Loucy (cell line): ENCODE measurements at regions not wholly inside any gene's neighbourhood (a gene's known extent, or its start where the extent isn't known, plus 50 kb on each side); places are given as distances from the start of the nearest gene placed in this dataset.
"Not testable (repeated sequence)": the region's sequence is repeated elsewhere in the genome, so short reads cannot be mapped to it uniquely, and the experiment has no call there.

ENCODE experiments used
- H2AFZ ChIP-seq: fragments of 200-600 bp; sonication (generic); 2 replicates; pipeline ENCODE4 v1.6.0; 2016; ENCODE audit warnings: antibody characterized with exemption, mild to moderate bottlenecking, low read length, moderate library complexity
- H3F3A ChIP-seq: fragments of 200-600 bp; 2 replicates; pipeline ENCODE4 v1.6.0; 2016; ENCODE audit warnings: antibody characterized with exemption, low read depth, mild to moderate bottlenecking
- H3K27me3 ChIP-seq: fragments of 200-600 bp; sonication (generic); 2 replicates; pipeline ENCODE4 v1.6.1; 2014; ENCODE audit warnings: low read length, mild to moderate bottlenecking; ENCODE audit not compliant: insufficient read depth, poor library complexity, severe bottlenecking
- H3K36me3 ChIP-seq: fragments of 200-600 bp; sonication (generic); 2 replicates; pipeline ENCODE4 v1.6.1; 2016; ENCODE audit warnings: low read length; ENCODE audit not compliant: insufficient read depth
- H3K4me1 ChIP-seq: fragments of 200-600 bp; sonication (generic); 2 replicates; pipeline ENCODE4 v1.5.1; 2014; ENCODE audit warnings: low read length, mild to moderate bottlenecking; ENCODE audit not compliant: insufficient read depth, poor library complexity, severe bottlenecking
- H3K4me2 ChIP-seq: fragments of 200-600 bp; sonication (generic); 2 replicates; pipeline ENCODE4 v1.6.0; 2014; ENCODE audit warnings: antibody characterized with exemption, low read length, low read depth, mild to moderate bottlenecking; ENCODE audit not compliant: poor library complexity, severe bottlenecking
- H3K4me3 ChIP-seq: fragments of 200-600 bp; sonication (generic); 2 replicates; pipeline ENCODE4 v1.5.1; 2014; ENCODE audit warnings: low read length, mild to moderate bottlenecking, mixed read lengths; ENCODE audit not compliant: poor library complexity, severe bottlenecking
- H3K79me2 ChIP-seq: fragments of 200-600 bp; sonication (generic); 2 replicates; pipeline ENCODE4 v1.6.1; 2014; ENCODE audit warnings: low read length; ENCODE audit not compliant: insufficient read depth
- H3K9ac ChIP-seq: fragments of 200-600 bp; sonication (generic); 2 replicates; pipeline ENCODE4 v1.6.0; 2014; ENCODE audit warnings: mild to moderate bottlenecking, low read depth, low read length, moderate library complexity; ENCODE audit not compliant: poor library complexity, severe bottlenecking
- H3K9me2 ChIP-seq: fragments of 200-600 bp; sonication (generic); replicated peaks from 2 replicates; pipeline ENCODE4 v1.6.1; 2016; ENCODE audit warnings: low read depth, low read length, mixed read lengths
- H3K9me3 ChIP-seq: fragments of 200-600 bp; sonication (generic); 2 replicates; pipeline ENCODE4 v1.6.1; 2014; ENCODE audit warnings: mild to moderate bottlenecking, antibody characterized with exemption, low read length, low read depth; ENCODE audit not compliant: insufficient read depth
- H4K20me1 ChIP-seq: fragments of 200-600 bp; sonication (generic); 2 replicates; pipeline ENCODE4 v1.6.0; 2014; ENCODE audit warnings: antibody characterized with exemption, low read length, mild to moderate bottlenecking; ENCODE audit not compliant: insufficient read depth, poor library complexity, severe bottlenecking
- CTCF ChIP-seq: fragments of 200-600 bp; sonication (generic); conservative IDR thresholded peaks from 2 replicates; pipeline ENCODE4 v1.5.1; 2014; ENCODE audit warnings: mild to moderate bottlenecking, antibody characterized with exemption, low read length
- EZH2phosphoT487 ChIP-seq: fragments of 200-600 bp; IDR thresholded peaks from 2 replicates; pipeline ENCODE4 v1.6.1; 2018; ENCODE audit warnings: antibody characterized with exemption, mild to moderate bottlenecking, moderate library complexity, borderline replicate concordance

GRCh38 chr3:105144837-105145236 is 221.9 kb upstream of the ALCAM start:
- Histone ChIP-seq H3K4me3 (no peak overlapping the region), H3K36me3 (no peaks in the 10 kb centered on the region), H3K4me1 (no peaks in the 10 kb centered on the region), H3K27me3 (no peaks in the 10 kb centered on the region), H4K20me1 (no peaks in the 10 kb centered on the region), H3K79me2 (no peaks in the 10 kb centered on the region), H3F3A (no peaks in the 10 kb centered on the region), H3K9me3 (no peaks in the 10 kb centered on the region), H3K9ac (no peak overlapping the region), H3K4me2 (no peak overlapping the region), H3K9me2 (no peaks in the 10 kb centered on the region), H2AFZ (no peak overlapping the region)
- TF ChIP-seq EZH2phosphoT487 (no peak), CTCF (no peak)

GRCh38 chr3:105145511-105145910 is 221.2 kb upstream of the ALCAM start:
- Histone ChIP-seq H3K4me3 (no peak overlapping the region), H3K9ac (no peak overlapping the region), H3K4me1 (no peaks in the 10 kb centered on the region), H3F3A (no peaks in the 10 kb centered on the region), H3K4me2 (no peak overlapping the region), H3K27me3 (no peaks in the 10 kb centered on the region), H3K79me2 (no peaks in the 10 kb centered on the region), H3K9me3 (no peaks in the 10 kb centered on the region), H4K20me1 (no peaks in the 10 kb centered on the region), H2AFZ (no peak overlapping the region), H3K36me3 (no peaks in the 10 kb centered on the region), H3K9me2 (no peaks in the 10 kb centered on the region)
- TF ChIP-seq CTCF: no peak

GRCh38 chr3:105149197-105149596 is 217.5 kb upstream of the ALCAM start:
- not testable (repeated sequence) for H3K9me2 ChIP-seq, H3K4me3 ChIP-seq, H3K9me3 ChIP-seq, H3K36me3 ChIP-seq, H3K27me3 ChIP-seq, H3F3A ChIP-seq, H3K9ac ChIP-seq, H2AFZ ChIP-seq, H3K79me2 ChIP-seq, H4K20me1 ChIP-seq, H3K4me2 ChIP-seq, H3K4me1 ChIP-seq

- no peak overlapping the region for H2AFZ ChIP-seq
- H3K79me2 ChIP-seq: no peaks in the 10 kb centered on the region
- no peaks in the 10 kb centered on the region for H3K4me1 ChIP-seq
- no peak overlapping the region for H3K4me3 ChIP-seq
- no peaks in the 10 kb centered on the region for H3K9me2 ChIP-seq
- no peaks in the 10 kb centered on the region for H3F3A ChIP-seq
- no peaks in the 10 kb centered on the region for H3K36me3 ChIP-seq
- no peaks in the 10 kb centered on the region for H4K20me1 ChIP-seq
- no peak overlapping the region for H3K9ac ChIP-seq
- H3K9me3 ChIP-seq: no peaks in the 10 kb centered on the region
- H3K27me3 ChIP-seq: no peaks in the 10 kb centered on the region
- no peak overlapping the region for H3K4me2 ChIP-seq
- no peak for TF ChIP-seq EZH2phosphoT487
- TF ChIP-seq CTCF: no peak
Measured at GRCh38 chr3:105152987-105153386, 213.7 kb upstream of the ALCAM start.
